ENCODE measurements at regions not wholly inside any gene's neighbourhood (a gene's known extent, or its start where the extent isn't known, plus 50 kb on each side); places are given as distances from the start of the nearest gene placed in this dataset.

DNA sequence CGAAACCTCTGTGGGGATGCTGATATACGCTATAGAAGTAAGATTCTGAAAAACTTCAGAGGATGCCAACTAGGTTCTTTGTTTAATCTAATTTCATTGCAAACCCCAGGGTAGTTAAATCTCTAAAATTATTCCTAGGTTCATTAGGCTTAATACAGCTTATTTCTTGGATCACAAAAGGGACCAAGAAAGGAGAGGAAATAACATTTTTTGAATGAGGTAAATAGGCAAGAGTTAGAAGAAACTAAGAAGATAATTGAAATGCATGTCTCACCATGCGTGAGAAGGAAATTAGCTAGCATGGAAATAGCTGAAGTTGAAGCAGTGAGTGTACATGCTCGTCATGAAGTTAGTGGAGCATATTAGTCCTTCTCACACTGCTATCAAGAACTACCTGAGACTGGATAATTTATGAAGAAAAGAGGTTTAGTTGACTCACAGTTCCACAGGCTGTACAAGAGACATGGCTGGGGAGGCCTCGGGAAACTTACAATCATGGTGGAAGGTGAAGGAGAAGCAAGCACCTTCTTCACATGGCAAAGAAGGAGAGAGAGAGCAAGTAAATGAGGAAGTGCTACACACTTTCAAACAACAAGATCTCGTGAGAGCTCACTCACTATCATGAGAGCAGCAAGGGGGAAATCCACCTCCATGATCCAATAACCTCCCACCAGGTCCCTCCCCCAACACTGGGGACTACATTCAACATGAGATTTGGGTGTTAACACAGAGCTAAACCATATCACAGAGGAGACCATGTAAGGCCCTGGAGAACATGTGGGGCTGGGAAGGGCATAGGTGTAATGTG, 125.1 kb upstream of the OSMR start:
- no peak for TF ChIP-seq POLR2A (IDR thresholded peaks at IDR 0.05)
- no peak for TF ChIP-seq POLR2AphosphoS5 (IDR thresholded peaks at IDR 0.05)
- TF ChIP-seq CTCF (IDR thresholded peaks at IDR 0.05 in 8 of 11, conservative IDR thresholded peaks at IDR 0.05 in 3 of 11), result no peak
- H3K27ac ChIP-seq, result no peak overlapping the region
- 72 to 85% (median 77%) methylated on average over 6 of the region's 6 CpGs for WGBS, 5 donors
- H3K27me3 ChIP-seq (replicated peaks in 1 of 7), result peaks cover 0 to 3% (median 0%) of the 10 kb centered on the region in 7 donors
- no peaks in the 10 kb centered on the region for H3K4me1 ChIP-seq
- DNase-seq, result no peak
- intact Hi-C loops (cut with DNase I; ENCODE audit: low total_unique reads), result no loop called here
- H3K4me3 ChIP-seq, result no peak overlapping the region
- H3K9me3 ChIP-seq, result no peaks in the 10 kb centered on the region
- H3K36me3 ChIP-seq, result no peaks in the 10 kb centered on the region

- TF ChIP-seq POLR2AphosphoS5 (IDR thresholded peaks at IDR 0.05) (no peak), CTCF (IDR thresholded peaks at IDR 0.05 in 8 of 11, conservative IDR thresholded peaks at IDR 0.05 in 3 of 11) (no peak), POLR2A (IDR thresholded peaks at IDR 0.05) (no peak)
- Histone ChIP-seq H3K27me3 (replicated peaks in 1 of 7) (peaks cover 0 to 3% (median 0%) of the 10 kb centered on the region in 7 donors), H3K4me1 (no peaks in the 10 kb centered on the region), H3K36me3 (no peaks in the 10 kb centered on the region), H3K27ac (no peak overlapping the region), H3K9me3 (no peaks in the 10 kb centered on the region), H3K4me3 (no peak overlapping the region)
- intact Hi-C loops (cut with DNase I; ENCODE audit: low total_unique reads), result no loop called here
- DNase-seq, result no peak
- WGBS, 5 donors, result 0 to 74% (median 62%) methylated on average over 1 to 5 of the region's 5 CpGs
These were observed 122.9 kb upstream of the OSMR start for GRCh38 chr5:38722918-38723317.

DNA sequence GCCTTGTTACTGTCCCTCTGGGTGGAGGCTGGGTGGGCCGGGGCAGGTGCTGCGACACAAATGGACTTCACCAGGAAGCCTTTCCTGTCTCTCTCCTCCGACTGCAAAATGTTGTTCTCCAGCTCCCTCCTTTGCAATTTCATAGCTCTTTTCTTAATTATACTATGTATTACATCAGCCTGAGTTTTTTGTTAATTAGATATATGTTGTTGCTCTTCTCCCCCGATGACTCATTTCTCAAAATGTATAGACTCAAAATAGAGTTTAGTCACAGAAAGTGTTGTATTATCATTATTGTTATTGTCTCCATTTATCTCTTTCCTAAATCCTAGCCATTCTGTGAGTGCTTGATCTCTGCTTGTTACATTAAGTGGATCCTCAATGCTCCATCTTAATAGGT, 122.4 kb upstream of the OSMR start:
- no peak for TF ChIP-seq CTCF (IDR thresholded peaks at IDR 0.05 in 8 of 11, conservative IDR thresholded peaks at IDR 0.05 in 3 of 11)
- no peak for TF ChIP-seq POLR2A (IDR thresholded peaks at IDR 0.05)
- no peak for TF ChIP-seq POLR2AphosphoS5 (IDR thresholded peaks at IDR 0.05)
- intact Hi-C loops (cut with DNase I; ENCODE audit: low total_unique reads), result no loop called here
- DNase-seq, result no peak
- H3K4me3 ChIP-seq, result no peak overlapping the region
- no peaks in the 10 kb centered on the region for H3K4me1 ChIP-seq
- WGBS, 5 donors, result 79 to 92% (median 83%) methylated on average over 4 of the region's 4 CpGs
- H3K27me3 ChIP-seq (replicated peaks in 1 of 7), result peaks cover 0 to 3% (median 0%) of the 10 kb centered on the region in 7 donors
- no peak overlapping the region for H3K27ac ChIP-seq
- H3K9me3 ChIP-seq, result no peaks in the 10 kb centered on the region
- H3K36me3 ChIP-seq, result no peaks in the 10 kb centered on the region

DNA sequence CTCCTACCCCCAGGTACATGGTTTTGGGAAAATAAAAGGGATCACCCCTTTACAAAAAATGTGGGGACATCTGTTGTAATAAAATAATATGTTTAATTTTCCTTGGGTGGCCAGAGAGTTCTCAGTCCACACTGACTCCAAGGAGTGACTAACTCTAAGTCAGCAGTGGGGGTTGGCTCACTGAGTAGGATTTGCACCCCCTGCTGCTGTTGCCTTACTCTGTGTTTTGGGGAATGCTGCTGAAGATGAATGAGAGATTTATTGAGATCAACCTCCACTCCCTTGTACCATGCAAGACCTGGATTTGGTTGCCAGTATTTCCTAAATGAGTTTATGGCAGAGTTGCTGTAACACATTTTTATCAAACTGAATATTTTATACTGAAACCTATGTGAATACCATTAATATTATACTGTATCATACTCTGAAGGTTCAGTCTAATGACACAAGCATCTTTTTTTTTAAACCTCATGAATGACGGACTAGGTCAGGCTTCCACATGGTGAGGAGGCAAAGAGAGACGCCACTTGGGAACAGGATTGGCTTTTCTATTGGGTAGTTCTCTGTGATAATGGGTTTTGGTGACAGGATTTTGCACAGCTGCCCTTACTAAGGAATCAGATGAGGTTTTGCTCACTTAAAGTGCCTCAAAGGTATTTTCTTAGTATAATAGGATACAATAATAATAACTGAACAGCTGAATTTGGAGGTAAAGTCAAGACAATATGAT, 121.3 kb upstream of the OSMR start:
- Histone ChIP-seq H3K4me1 (no peaks in the 10 kb centered on the region), H3K27me3 (replicated peaks in 1 of 7) (peaks cover 0 to 3% (median 0%) of the 10 kb centered on the region in 7 donors), H3K27ac (no peak overlapping the region), H3K9me3 (no peaks in the 10 kb centered on the region), H3K36me3 (no peaks in the 10 kb centered on the region), H3K4me3 (no peak overlapping the region)
- DNase-seq, result no peak
- intact Hi-C loops (cut with DNase I; ENCODE audit: low total_unique reads), result no loop called here
- 79 to 92% (median 91%) methylated on average over 2 of the region's 2 CpGs for WGBS, 5 donors
- no peak for TF ChIP-seq POLR2AphosphoS5 (IDR thresholded peaks at IDR 0.05)
- TF ChIP-seq CTCF (IDR thresholded peaks at IDR 0.05 in 8 of 11, conservative IDR thresholded peaks at IDR 0.05 in 3 of 11), result no peak
- TF ChIP-seq POLR2A (IDR thresholded peaks at IDR 0.05), result no peak

Data from spleen (tissue), 11 donors.